HG03432 (cell line): ENCODE measurements at regions not wholly inside any gene's neighbourhood (a gene's known extent, or its start where the extent isn't known, plus 50 kb on each side); places are given as distances from the start of the nearest gene placed in this dataset.
"Not testable (repeated sequence)": the region's sequence is repeated elsewhere in the genome, so short reads cannot be mapped to it uniquely, and the experiment has no call there.

Experiments used
- ATAC-seq: cut with Tn5 transposase; IDR thresholded peaks from one replicate; pipeline ENCODE4 v1.9.1; 2021; ENCODE audit warnings: mild to moderate bottlenecking, moderate library complexity; ENCODE audit not compliant: unreplicated experiment

DNA sequence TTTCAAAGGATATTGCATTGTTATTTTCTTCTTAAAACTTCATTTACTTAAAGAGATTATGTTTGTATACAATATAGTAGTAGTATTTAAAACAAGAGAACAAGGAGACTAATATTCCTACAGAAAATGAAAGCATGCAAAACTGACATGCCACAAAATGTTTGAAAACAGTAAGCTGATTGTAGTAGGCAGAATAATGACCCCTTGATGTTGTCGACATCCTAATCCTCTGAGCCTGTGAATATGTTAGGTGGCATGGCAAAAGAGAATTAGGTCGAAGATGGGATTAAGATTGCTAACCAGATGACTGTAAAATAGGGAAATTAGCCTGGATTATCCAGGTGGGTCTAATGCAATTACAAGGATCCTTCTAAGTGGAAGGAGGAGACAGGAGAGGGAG lies 522.2 kb upstream of the NR3C2 start:
- ATAC-seq, result no peak

DNA sequence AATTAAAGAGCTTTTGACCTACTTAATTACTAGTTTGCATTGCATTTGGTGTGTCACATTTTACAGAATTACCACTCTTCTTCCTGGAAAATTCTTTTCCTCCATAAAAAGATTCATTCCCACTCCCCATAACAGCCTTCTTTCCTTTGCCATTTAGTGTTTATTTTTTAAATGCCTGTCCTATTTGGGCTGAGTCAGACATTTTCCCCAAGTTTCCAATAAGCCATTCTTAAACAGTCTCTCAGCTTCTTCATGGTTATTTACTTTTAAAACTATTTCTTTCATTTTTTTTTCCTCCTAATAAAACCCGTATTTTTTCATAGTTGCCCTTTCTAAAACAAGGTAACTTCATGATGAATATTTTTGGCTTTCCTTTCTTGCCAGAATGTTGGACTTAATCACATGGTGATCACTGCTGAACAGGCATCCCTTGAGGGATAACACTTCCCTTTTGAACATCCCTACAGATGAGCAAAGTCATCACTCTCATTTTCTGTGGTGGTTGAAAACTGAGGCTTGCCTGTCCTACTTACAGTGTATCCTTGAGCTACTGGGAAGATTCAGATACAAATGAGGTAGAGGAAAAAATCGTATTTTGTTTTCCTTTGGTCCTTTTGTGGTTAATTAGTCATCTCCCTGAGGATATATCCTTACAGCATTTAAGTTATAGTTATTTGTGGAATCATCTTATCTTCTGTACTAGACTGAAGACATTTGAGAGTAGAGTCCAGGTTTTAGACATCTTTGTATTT lies 520.5 kb upstream of the NR3C2 start:
- no peak for ATAC-seq

DNA sequence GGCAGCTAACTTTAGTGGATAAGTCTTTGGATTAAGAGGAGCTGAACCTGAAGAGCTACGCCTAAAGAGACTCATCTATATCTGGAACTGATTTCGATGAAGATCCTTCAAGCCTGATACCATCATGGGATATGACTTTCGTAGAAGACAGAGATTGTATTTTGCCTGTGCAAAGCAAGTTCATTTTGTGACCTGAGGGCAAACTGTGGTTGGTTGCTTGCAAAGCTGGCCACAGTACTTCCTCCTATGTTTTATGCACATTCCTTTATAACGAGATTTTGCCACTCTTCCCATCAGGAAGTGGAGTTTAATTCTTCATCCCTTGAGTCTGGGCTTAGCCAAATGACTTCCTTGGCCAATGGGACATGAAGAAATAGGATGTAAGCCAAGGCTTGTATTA lies 519.3 kb upstream of the NR3C2 start:
- no peak for ATAC-seq

DNA sequence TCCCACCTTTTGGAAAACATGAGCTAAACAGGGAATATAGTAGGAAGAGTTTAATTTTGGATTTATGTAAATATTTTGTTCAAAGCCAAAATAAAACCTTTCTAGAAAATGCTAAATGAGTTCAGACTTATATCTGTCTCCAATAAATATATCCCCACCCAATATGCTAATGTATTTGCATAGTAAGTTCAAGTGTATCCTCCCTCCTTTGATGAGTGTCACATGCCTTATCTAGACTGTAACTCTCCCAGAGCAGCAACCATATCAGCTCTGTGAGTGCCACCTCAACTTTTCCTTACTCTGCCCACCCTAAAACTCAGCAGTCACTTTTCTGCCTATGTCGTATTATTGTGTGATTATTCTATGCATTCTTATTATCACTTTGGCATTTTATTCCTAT lies 516.1 kb upstream of the NR3C2 start:
- no peak for ATAC-seq

DNA sequence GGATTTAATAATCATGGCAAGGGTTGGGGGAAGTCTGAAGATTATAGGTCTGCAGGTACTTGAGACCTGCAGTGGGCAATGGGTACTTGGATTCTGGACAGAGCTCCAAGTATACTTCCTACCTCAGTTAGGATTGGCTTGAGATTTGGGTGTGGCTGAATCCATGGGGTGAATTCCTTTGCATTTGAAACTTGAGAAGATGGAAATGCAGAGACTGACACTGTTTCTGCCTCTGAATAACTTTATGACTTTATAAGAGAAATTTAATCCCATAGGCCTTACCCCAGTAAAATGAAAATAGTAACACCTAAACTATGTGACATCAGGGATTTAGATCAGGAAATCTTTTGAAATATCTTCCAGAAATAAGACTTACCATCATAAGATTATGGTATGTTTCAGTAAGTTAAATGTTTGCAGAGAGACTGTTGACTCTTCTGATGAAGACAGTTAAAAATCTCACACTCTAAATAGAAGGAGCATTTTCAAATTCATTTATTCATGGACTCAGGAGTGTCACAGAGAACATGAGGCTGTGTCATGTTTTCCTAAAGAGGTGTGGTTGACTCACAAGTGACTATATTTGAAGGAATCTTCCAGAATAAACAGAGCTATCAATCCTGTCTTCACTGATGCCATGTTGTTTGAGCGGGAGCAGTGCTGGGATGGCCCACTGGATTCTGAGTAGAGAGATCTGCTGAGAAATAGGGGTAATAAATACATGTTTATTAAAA lies 513.5 kb upstream of the NR3C2 start:
- ATAC-seq, result no peak

DNA sequence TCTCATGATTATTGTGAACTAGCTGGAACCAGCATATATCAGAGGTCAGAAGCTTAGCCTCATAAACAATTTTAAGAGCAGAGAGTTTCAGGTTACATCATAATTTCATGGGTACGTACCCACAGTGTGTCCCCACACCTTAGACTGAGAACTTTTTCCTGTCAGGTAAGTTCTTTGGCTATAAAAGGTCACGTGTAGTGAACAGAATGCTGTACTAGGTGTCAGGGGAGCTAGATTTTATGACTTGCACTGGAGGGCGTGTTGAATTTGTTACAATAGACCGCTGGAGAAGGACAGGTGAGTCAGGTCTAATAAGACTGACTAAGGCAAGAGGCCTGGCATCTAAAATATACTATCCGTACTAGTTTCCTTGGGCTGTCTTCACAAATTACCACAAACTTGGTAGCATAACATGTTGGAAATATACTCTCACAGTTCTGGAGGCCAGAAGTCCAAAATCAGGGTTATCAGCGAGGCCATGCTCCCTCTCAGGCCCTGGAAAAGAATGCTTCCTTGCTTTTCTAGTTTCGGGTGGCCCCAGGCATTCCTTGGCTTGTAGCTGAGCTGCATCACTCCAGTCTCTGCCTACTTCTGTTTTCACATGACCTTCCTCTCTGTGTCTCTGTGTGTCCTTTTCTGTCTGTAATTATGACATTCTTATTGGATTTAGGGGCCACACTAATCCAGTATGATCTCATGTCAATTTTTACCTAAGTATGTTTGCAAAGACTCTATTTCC lies 512.0 kb upstream of the NR3C2 start:
- no peak for ATAC-seq

DNA sequence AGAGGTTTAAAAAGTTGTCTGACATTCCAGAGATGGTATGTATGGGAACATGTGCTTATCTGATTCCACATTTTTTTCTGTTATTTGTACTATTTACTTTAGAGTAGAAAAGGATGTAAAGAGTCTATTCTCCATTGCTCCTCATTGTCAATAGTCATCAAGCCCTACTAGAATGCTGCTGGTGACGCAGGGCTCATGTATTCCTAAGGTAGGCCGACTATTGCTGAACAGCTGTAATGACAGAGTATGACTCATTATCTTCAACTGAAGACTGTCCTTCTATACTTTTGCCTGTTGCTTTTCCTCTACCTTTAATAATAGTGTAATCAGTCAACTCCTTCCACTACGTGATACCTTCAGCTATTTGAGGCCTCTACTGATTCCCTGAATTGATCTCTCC lies 509.1 kb upstream of the NR3C2 start:
- no peak for ATAC-seq

DNA sequence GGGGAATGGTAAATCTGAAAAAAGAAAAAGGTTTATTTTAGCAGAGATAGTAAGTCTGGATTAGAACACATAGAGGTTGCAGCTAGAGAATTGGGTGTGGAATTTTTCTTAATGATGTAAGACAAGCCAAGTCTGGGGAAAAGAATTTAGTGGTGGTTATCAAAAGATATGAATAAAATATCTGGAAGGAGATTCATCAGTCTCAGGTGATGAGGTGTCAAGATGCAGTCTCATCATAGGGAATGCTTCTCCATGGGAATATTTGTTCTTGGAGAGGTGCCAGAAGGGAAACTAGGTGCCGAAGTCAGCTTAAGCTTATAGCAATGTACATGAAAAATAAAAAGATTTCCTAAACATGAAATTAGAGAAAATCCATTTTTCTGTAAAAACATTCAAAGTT lies 504.1 kb upstream of the NR3C2 start:
- no peak for ATAC-seq

DNA sequence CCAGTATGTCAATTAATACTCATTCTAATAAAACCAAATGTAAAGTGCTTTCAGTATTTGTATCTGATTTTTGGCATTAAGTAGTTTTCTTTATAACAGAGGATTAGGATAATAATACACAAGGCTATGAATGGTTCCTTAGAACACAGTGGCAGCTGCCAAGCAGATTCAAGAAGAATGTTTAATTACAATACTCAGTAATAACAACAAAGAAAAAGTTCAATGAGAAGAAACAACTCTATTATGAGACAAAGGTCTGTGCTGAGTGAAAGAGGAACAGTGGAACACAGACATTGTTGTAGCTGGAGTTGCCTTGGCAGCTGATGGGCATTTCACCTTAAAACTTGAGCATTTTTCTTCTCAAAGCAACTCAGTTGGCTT lies 502.6 kb upstream of the NR3C2 start:
- no peak for ATAC-seq

DNA sequence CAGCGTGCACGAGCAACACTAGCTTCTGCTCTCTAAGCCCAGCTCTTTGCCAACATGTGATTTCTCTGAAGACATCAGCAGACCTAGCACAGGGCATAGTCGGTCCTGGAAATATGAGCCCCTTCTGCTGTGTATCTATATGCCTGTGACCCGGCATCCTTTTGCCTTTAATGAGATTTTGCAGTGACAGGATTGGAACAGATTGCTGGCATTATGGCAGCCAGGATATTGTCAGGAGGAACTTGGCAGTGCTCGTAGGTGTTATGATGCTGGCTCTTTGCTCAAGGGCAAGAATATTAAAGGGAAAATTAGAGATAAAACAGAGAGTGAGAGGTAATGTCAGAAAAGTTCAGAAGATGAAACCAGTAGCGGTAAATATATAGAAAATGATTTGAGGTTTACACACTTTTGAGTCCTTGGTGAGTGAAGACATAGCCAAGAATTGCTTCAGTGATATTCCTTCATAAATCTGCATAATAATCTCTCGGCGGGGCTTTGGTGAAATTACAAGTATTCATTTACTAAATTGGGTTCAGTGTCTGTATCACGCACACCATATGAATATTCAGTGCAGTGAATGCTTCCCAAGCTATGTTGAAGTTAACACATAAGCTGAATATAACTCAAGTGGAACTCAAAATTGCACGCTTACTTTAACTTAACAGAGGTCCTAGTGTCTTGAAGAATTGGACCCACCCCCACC lies 502.1 kb upstream of the NR3C2 start:
- ATAC-seq, result no peak

DNA sequence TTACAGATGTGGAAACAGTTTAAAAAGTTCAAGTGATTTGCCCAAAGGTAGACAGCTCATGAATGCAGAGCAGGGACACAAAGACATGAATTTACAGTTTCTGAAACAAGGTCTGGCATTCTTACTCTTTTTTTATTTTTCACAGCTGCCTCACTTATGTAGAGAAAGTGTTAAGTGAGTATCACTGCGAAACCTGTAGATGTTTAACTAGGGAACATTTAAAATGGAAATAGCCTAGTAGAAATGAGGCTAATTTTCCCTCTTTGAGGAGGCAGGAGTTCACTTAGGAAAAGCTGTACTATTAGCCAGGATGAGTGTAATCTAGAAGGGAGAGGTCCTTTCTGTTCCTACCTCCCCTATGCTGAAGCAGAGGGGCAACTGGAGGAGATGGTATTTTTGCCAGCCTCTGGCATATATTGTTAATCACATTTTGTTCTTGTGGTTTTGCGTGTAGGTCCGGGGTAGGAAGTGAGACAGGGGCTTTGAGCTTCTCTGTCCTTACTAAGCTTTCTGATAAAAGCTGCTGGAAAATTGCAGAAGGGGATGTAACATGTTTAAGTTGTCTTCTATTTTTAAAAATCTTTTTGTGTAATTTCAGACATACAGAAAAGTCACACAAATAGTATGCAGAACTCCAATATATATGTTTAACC lies 492.8 kb upstream of the NR3C2 start:
- ATAC-seq, result no peak

DNA sequence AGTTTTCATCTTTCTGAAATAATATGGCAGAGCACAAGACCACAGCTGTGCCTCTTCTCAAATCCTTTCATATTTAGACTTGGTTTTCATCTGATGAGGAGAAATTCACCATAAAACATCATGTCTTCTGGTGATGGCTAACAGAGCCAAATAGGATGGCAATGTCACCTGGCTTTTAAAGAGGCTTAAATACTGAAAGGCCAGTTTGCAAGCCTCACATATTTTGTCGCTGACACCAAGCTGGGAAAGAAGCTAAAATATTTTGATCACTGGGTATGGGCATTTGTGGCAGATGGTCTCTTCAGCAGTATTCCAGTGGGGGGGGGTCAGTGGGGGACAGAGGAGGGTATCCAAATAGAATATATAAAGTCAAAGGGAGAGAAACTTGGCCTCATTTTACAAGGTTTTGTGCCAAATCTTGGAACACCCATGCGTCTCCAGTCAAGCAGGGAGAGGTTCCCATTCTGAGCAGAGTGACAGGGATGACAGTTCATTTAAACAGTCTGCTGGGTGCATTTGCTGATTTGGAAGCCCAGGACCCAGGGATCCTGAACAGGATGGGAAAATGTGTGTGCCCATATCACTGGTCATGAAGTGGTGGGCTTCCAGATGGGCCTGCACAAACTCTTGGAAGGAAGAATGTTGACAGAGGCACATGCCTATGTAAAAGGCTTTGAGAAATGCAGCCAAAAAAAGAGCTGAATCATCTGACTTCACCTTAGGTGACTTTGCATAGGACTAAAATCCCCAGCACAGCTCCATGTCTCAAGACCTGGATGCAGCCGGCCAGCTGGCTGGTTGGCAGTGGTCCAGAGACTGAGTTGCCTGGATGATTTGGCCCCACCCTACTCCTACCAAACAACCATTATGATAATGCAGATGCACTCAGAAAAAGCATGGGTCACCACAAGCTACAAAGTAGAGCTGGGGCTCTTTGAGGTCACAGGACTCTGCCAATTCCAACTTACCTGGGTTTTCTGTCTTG lies 484.4 kb upstream of the NR3C2 start:
- ATAC-seq, result no peak

DNA sequence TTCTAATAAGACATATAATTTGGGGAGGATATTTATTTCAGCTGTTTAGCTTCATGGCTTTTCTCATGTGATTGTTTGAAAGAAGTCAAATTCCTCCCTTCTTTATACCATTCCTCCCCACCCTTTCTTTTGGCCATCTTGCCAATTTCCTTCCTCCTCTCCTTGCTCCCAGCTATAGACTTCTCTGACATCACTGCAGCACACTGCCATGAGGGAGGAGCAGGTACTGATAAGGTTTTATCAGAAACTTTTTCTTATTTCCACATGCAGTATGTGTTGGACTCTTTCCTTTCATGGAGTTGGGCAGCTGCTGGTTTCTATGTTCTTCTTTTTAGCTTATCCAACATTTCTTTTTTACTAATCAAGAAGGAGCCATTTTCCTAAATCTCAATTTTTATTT lies 481.7 kb upstream of the NR3C2 start:
- no peak for ATAC-seq

DNA sequence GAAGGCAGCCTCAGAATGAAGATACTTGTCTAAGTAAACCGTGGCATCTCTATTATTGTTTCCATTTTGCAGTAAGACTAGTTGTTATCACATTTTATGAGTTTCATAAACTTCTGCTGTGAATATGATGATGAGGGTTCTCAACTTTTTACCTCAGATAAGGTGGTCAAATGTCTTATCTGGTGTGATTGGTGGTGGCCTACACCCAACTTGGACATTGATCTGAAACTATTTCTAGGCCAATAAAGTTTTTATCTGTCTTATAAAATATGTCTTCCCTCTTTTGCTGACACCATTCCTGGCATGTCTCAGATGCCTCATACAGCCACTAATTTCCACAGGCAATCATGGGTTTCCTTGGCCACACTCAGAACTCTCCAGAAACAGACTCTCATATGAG lies 480.3 kb upstream of the NR3C2 start:
- ATAC-seq, result no peak

DNA sequence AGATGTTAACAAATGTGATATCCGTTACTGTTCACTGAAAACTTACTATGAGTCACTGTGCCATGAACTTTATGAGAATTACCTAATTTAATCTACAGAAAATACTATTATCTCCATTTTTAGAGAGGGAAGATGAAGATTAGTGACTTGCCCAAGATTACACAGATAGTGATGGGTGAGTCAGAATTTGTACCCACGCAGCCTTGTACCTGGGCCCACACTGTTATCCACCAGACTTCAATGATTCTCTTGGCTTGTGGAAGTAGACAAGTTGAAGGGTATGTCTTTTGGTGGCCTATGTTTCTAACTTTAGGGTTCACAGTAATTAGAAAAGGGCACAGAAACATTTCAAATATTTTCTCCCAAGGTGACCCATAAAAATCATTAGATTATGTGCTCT lies 472.5 kb upstream of the NR3C2 start:
- no peak for ATAC-seq

DNA sequence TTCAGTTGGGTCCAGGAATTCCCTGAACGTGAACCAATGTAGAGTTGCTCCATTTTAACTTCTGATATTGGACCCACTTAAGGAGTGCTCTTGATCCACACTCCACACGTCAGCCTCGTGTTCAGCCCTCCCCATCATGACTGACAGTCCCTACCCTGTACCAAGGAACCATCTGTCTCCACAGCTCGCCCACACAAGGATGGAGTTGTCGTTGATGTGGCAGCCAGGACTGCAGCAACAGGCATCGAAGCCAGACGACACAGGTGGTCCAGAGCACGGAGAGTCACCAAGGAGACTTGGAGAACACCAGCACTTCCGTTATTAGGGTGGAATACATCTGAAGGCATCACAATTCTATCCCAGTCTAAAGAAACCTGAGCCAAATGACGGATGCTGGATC lies 472.1 kb upstream of the NR3C2 start:
- no peak for ATAC-seq

DNA sequence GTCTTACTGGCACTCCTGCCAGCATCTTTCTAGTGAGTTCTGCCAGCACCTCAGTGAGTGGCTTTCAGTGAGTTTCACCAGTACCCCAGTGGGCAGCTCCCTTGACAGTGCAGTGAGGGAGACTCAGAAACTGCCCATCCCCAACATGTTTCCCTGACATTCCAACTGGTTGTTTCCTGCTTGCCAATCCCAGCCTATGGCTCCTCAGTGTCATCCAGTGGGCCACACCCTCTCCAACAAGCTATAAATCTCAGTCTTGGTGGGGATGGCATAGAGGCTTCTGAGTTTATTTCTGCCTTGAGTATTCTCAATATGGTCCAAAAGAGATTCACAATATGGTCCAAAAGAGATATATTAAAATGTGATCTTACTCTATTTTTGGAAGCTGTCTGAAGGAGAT lies 461.2 kb upstream of the NR3C2 start:
- ATAC-seq, result no peak

DNA sequence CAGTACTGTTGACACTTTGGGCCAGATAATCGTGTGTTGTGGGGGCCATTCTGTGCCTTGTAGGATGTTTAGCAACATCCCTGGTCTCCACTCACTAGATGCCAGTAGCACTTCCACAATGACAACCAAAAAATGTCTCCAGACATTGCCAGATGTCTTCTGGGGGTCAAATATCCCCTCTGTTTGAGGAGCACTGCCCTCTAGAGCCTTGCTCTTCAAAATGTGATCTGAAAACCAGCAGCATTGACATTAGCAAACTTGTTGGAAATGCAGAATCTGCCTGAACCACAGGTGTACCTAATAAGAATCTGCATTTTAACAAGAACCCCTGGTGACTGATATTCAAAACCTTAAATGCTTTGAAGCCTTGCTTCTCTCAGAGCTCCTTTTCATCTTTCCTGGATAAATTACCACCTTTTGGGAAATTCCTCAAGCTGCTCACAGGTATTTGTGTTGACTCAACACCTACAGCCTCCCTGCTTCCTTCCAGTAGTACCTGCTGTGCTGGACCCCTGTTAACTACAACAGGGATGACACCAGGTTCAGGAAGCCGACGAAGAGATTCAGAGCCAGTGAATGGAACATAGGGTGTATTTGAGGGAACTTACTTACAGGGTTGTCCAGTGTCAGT lies 459.0 kb upstream of the NR3C2 start:
- ATAC-seq, result no peak

DNA sequence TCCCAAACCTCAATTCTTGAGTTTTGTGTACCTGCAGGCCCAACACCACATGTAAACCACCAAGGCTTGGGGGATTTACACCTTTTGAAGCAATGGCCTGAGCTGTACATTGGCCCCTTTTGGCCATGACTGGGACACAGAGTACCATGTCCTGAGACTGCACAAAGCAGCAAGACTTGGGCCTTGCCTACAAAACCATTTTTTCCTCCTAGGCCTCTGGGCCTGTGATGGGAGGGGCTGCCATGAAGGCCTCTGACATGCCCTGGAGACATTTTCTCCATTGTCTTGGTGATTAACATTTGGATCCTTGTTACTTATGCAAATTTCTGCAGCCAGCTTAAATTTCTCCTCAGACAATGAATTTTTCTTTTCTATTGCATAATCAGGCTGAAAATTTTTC lies 455.9 kb upstream of the NR3C2 start:
- ATAC-seq, result not testable (repeated sequence)
